GM19035 (cell line): ENCODE measurements at regions not wholly inside any gene's neighbourhood (a gene's known extent, or its start where the extent isn't known, plus 50 kb on each side); places are given as distances from the start of the nearest gene placed in this dataset.

Experiments used
- ATAC-seq: cut with Tn5 transposase; IDR thresholded peaks from one replicate; pipeline ENCODE4 v1.9.1; 2021; ENCODE audit not compliant: unreplicated experiment

DNA sequence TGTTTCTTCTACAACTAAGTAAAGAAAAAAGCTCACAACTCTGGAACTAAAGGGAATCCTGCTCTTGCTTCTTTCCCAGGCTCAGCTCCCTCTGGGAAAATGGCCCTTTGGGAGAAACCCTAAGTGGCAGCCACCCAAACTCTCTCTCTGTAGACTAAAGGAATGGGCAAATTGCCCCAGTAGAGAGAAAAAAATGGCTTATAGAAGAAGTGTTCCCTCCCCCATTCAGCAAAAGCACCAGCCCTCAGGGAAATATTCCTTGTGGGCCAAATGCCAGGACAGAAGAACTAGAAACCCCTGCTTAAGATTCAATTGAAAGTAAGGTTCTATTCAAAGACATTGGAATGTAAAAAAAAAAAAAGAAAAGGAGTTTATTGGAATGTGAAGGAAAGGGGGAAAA lies 603.7 kb upstream of the ALCAM start:
- ATAC-seq = no peak

DNA sequence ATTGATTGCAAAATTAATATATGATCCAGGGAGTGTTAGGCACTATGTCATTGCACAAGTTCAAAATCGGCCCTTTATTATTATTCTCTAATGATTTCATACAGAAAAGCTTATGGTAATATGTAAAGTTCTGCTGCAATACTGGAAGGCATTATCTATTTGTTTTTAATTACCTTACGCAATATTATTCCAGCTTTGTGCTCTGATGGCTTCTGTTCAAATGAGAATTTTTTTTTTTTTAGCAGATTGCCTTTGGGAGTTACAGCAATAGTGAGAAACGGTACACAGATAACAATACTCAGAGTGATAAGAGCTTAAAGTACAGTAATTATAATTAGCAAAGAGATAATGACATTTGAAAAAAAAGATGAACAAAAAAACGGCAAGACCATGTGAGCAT lies 602.2 kb upstream of the ALCAM start:
- ATAC-seq = no peak

DNA sequence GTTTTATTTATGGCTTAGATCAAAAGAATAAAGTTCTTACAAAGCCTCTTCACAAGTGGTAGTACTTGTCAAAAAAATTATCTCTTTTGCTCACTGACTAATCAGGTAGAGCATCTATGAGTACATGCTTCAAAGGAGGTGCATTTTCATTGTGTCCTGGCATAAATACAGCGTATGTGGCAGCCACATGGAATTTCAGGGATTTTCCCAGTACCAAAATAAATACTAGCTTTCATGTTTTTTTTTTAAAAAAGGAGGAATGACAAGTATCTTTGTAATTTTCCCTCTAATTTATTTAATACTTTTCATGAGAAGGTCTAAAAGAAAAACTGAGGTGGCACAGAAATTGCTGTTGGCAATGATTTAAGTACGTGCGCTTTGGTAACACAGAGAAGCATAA lies 597.8 kb upstream of the ALCAM start:
- ATAC-seq = no peak

DNA sequence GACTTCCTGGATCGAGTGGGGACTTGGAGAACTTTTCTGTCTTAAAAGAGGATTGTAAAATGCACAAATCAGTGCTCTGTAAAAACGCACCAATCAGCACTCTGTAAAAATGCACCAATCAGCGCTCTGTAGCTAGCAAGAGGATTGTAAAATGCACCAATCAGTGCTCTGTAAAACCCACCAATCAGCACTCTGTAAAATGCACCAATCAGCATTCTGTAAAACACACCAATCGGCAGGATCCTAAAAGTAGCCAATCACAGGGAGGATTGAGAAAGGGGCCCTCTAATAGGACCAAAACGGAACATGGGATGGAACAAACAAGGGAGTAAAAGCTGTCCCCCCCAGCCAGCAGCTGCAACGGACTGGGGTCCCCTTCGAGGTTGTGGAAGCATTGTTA lies 587.4 kb upstream of the ALCAM start:
- no peak for ATAC-seq

DNA sequence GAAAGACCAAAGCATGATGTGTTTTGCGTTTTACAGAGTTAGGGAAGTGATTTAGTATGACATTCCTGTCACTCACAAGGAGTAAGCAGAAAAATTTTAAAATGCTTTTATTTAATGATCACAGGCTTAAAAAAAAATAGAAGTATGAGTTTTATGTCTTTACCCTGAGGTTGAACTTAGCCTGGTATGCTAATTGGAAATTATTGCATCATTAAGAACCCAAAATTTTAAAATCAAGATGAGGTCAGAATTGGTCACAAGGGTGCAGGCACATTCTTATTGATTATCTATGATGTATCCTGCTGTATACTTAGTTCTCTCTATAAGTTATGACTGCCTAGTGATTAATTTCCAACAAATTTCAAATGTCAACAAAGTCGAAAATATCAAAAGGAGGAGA lies 585.6 kb upstream of the ALCAM start:
- no peak for ATAC-seq

DNA sequence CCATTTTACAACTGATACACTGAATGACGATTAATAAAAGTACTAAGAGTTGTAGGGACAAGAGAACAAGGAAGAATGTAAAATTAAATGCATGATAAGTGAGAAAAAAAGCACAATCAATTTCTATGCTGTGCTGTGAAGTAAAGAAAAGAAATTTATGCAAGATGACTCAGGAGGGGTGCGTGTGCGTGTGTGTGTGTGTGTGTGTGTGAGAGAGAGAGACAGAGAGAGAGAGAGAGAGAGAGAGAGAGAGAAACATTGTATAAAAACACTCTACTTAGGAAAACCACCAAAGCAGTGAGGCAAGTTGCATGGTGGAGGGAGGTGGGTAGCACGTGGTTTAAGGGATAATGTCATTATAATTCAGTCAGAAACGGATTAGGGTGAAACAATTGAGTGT lies 580.8 kb upstream of the ALCAM start:
- no peak for ATAC-seq

DNA sequence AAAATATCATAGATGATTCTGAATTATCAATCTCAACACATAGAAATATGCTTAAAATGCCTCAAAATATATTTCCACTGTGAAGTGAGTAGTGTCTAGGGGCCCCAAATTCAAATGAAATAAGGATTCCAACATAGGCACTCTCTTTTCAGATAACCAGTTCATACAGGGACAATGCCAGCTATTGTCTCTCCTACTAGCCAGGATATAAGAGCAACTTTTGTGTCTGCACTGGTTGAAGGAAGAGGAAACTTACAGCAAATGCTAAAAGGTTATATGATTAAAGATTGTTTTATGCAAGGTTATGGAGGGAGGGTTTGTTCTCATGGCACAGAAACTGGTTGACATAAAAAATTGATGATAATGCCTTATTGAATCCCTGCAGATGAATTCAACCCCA lies 579.4 kb upstream of the ALCAM start:
- no peak for ATAC-seq

DNA sequence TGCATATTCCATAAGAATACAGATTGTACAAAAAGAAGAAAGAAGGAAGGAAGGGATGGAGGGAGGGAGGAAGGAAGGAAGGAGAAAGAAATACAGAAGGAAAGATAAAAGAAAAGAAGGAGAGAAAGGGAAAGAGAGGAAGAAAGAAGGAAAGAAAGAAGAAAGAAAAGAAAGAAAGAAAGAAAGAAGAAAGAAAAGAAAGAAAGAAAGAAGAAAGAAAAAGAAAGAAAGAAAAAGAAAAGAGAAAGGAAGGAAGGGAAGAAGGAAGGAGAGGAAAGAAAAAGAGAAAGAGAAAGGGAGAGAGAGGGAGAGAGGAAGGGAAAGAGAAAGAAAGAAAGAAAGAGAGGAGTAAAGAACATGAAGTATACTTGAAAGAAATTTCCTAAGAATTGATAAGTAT lies 577.9 kb upstream of the ALCAM start:
- no peak for ATAC-seq

DNA sequence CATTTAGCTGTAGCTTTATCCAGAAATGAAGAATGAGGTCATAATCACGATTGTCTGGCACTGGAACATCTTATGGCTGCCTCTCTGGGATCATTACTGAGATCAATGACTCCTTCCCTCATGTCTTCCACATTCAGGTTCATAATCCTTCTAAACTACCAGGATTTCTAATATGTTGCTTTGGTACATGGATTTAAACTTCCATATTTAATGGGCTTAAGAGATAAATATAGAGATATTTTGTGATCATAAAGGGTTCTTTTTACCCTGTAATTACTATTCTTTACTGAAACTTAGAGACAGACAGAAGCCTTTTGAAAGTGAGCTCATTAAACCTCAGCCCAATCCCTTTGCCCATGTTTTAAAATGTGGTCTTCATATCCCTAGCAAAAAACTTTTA lies 575.4 kb upstream of the ALCAM start:
- ATAC-seq = no peak

DNA sequence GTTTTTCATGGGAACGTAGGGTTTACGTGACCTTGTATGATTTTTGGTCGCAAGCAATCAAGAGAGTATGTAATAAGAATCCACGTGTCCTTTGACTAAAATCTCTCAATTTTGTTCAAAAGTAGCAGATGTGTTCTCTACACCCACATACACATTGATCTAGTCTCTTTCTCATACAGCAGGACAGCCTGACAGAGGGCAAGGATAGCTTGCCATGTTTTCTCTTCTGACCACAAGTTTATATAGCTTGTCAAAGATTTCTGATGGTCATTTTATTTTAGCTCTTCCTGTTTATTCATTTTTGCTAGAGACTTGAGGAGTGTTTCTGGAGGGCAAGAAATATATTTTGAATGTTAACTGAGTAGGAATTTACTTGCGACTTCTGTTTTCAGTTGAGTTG lies 570.2 kb upstream of the ALCAM start:
- no peak for ATAC-seq

DNA sequence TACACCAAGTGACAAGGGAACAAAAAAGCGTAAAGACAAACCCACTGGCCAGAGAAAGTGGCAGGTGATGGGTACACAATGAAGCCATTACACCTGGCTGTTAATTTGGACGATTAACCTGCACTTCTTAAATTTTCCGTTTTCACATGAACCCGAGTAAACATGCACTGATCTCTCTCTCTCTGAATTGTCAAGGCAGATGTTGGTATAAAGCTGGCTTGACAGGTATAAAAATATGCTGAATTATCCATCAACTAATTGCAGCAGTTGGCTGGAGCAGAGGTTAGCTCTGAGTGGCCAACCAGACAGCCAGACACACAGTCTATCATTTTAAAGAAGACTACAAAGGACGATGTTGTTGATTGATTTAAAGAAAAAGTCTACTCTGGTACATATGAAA lies 561.7 kb upstream of the ALCAM start:
- no peak for ATAC-seq

DNA sequence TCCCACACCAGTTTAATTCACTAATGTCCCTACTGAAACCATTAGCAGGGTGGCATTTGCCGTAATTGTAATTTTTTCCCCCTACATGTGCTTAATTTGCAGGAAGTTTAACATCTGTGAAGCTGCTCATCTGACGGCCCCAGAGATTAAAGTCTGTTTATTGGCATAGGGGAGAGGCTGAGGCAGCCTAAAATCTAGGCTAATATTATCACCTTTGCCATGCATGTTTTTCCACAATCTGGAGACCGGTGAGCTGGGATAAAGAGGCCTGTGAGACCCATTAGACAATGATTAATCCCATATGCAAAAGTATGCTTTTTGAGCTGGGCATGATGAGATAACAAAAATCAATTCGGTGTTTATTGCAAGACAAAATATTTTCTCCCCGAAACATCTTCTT lies 561.2 kb upstream of the ALCAM start:
- ATAC-seq = no peak

DNA sequence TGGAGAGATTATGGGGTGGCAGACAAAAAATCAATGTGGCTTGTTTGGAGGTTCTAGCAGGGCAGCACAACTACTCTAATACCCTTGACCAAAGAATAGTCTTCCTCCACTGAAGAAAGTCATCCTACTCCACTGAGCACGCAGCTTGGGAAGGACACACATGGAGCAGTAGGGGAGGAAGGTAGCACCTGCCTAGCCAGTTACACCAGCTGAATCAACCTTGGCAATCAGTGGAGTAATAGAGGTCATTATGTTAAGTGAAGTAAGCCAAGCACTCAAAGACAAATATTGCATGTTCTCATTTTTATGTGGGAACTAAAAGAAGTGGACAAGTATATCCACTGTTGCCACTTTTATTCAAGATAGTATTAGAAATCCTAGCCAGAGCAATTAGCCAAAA lies 555.8 kb upstream of the ALCAM start:
- ATAC-seq = no peak

DNA sequence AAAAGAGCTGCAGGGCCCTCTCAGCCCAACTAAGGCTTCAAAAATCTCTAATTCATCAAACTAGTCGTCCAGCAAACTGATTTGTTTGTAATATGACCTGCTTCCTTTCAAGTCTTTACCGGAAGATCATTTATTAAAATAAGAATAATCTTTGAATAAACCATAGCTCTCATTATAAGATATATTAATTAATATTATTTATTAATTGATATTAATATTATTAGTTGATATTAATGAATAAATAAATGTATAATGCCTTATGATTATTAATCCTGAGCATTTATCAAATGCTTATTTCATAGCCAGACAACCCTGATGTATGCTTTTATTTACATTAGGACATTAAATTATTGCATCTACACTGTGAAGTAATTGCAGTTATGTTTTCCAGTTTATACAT lies 550.7 kb upstream of the ALCAM start:
- ATAC-seq = no peak

DNA sequence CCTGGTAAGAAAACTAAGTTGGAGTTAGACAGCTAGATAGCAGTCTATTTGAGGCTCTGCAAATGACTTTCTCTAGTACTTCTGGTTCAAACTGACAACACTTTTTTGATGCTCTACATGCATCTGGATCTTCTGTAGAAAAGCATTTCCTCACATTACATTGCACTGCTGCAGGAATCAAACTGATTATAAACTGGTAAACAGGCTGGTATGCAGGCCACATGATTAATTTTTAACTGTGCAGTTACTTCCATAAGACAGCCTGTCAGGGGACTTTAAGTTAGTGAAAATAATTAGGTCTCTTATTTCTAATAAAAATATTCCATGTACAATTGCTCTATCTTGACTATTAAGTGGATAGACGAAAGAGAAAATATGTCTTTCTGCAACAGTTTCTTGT lies 550.0 kb upstream of the ALCAM start:
- ATAC-seq = no peak

DNA sequence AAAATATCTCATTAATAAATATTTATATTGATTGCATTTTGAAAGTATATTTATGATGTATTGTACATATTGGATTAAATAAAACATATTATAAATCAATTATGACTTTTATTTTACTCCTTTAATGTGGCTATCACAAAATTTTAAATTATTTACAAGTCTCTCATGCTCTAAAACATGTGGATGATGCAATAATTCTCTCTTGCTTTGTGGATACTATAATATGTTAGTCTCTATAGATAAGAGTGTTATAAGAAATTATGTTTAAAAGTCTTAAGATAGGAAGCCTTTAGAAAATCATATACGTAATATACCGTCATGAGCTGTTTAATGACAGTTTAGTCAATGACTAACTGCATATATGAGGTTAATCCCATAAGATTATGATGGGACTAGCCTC lies 547.4 kb upstream of the ALCAM start:
- no peak for ATAC-seq

DNA sequence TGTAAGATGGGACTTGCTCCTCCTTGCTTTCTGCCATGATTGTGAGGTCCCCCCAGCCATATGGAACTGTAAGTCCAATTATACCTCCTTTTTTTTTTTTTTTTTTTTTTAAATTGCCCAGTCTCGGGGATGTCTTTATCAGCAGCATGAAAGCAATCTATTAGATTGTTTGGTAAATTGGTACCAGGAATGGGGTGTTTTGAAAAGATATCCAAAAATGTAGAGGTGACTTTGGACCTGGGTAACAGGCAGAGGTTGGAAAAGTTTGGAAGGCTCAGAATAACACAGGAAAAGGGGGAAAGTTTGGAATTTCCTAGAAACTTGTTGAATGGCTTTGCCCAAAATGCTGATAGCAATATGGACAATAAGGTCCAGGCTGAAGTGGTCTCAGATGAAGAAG lies 545.8 kb upstream of the ALCAM start:
- no peak for ATAC-seq

DNA sequence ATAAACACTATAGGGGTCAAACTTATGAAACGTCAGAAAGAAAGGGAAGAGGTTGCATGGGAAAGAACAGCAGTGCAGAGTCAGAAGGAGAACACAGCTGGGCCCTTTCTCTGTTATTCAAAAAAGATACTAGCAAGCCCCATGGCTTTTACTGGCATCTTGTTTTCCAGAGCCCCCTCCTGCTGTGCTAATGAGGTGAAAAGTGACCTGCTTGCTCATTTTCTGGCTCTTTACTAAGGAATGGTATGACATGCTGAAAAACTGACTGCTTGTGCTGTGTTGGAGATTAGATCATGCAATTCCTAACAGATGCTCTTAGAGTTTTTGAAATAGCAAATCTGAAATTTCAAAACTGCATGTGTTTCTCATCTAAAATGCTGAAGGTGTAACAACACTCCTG lies 541.6 kb upstream of the ALCAM start:
- no peak for ATAC-seq

DNA sequence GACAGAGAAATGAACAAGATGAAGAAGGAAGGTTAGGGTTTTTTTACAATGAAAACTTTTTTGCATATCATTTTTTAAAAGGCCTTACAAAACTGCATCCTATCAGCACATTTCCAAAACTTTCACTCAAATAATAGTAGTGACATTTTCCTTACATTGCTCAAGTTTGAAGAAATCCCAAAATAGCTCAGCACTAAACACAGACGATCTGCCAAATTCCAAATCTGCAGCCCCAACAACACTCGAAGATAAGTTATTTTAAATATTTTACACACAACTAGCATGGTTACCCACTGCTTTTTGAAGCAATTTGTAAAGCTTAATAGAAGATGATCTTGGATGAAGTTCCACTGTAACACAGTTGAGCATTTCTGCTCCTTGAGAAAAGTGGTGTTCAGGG lies 535.6 kb upstream of the ALCAM start:
- no peak for ATAC-seq

DNA sequence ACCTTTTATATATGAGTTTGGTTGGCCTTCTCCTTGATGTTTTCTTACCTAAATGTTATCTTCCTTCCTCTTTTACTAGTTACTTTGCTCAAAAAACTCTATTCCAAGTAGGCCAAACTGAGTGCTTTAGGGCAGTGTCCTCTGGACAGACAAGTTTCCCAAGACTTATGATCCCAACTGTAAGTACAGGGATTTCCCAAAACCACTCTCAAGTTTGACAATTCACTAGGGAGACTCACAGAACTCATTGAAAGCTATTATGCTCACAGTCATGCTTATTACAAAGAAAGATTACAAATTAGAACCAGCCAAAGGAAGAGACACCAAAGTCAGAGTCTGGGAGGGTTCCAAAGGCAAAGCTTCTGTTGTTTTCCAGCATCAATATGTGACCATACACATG lies 534.2 kb upstream of the ALCAM start:
- ATAC-seq = no peak

DNA sequence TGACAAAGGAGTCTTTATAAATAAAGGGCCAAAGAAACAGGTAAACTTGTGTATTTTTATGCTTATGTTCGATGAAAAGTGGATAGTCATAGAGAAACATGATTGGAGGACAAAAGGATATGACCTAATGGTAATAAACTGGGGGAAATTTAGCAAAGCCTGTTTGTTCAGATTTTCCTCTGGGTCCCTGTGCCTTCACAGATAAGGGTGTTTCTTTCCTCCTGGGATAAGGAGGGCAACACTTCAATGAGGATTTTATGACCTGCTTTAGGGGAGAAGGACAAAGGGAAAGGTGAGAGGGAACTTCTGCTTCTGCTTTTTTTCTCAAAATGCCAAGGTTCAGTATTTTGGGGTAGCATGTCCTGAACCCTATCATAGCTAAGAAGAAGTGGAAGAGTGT lies 531.3 kb upstream of the ALCAM start:
- ATAC-seq = no peak

DNA sequence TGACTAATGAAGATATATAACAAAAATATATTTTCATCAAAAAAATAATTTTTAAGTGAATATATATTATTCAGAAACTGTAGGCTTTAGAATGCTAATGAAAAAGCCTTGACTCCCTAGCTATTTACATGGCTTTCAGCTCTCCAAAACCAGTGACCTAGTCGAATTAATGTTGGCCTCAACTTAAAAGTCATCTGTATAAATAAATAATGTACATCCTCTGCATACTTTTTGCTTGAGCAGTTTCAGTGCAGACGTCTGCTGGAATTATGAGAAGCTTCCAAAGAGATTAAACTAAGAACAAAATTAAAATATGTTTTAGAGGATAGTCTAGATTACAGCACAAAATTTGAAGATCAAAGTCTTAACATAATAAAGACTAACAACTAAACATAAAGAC lies 520.4 kb upstream of the ALCAM start:
- no peak for ATAC-seq

DNA sequence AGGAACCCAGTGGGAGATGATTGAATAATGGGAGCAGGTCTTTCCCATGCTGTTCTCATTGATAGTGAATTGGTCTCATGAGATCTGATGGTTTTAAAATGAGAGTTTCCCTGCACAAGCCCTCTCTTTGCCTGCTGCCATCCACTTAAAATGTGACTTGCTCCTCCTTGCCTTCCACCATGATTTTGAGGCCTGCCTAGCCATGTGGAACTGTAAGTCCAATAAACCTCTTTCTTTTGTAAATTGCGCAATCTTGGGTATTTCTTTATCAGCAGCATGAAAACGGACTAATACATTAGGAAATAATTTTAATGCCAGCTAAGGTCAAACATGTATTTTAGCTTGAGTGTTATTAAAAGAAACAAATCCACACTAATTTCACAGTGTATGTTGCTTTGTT lies 517.6 kb upstream of the ALCAM start:
- ATAC-seq = no peak

DNA sequence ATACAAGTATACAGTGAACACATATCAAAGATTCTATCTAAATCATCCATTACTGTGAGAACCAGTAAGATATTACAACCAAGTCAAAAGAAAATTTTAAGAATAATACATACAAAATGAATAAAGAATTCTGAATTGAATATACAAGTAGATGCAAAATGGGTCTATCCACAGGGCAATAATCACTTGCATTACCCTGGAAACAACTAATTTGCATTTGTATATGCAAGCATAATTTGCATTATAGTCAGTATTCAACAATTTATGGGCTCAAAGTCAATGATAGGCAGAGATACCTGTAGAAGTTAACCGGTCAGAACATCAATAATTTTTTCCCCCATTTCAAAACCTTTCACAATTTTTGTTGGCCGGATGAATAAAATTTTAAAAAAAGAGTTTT lies 512.2 kb upstream of the ALCAM start:
- no peak for ATAC-seq
